Panc1 (cell line): ENCODE measurements at regions not wholly inside any gene's neighbourhood (a gene's known extent, or its start where the extent isn't known, plus 50 kb on each side); places are given as distances from the start of the nearest gene placed in this dataset.

Source experiments
- ATAC-seq: fragments of 200-7000 bp; cut with Tn5 transposase; 2 replicates; pipeline ENCODE4 v1.9.1; 2020; ENCODE audit warnings: mild to moderate bottlenecking, moderate library complexity
- BruUV-seq: library from RNA; stranded (reverse); fragments of 400-500 nt; replicated peaks from 2 replicates; lab custom pipeline; 2021; lab: Mats Ljungman, UMichigan
- CTCF ChIA-PET: fragments of 300-600 bp; sonication (Branson Sonifier 250); formaldehyde crosslinking; loops from one replicate; lab custom pipeline; 2022; ENCODE audit warnings: antibody characterized with exemption; lab: Charles Lee
- POLR2A ChIA-PET: fragments of 300-600 bp; sonication (Branson Sonifier 250); formaldehyde crosslinking; loops from one replicate; lab custom pipeline; 2022; ENCODE audit warnings: antibody characterized with exemption; lab: Charles Lee
- DNase-seq: peaks from one replicate; pipeline ENCODE4 v3.0.0-alpha.2; 2010; ENCODE audit warnings: low read depth, low spot score
- H3K27ac ChIP-seq: 2 replicates; pipeline ENCODE4 v1.5.1; 2011; ENCODE audit warnings: mild to moderate bottlenecking, low read length, inconsistent platforms
- H3K27me3 ChIP-seq: fragments of 200-500 bp; sonication (Bioruptor generic); 2 replicates; pipeline ENCODE4 v1.6.0; 2014; ENCODE audit warnings: low read length, inconsistent platforms; ENCODE audit not compliant: control insufficient read depth, insufficient read depth
- H3K36me3 ChIP-seq: fragments of 200-500 bp; sonication (Bioruptor generic); 2 replicates; pipeline ENCODE4 v1.5.1; 2014; ENCODE audit warnings: inconsistent platforms, mild to moderate bottlenecking, low read length, moderate library complexity; ENCODE audit not compliant: control insufficient read depth, insufficient read depth
- H3K4me1 ChIP-seq: 2 replicates; pipeline ENCODE4 v1.5.1; 2011; ENCODE audit warnings: inconsistent platforms, mild to moderate bottlenecking, low read length, moderate library complexity; ENCODE audit not compliant: control insufficient read depth, insufficient read depth
- H3K4me3 ChIP-seq, 2 experiments: 2 replicates each; pipeline ENCODE4 v1.5.1; 2011 to 2012; ENCODE audit warnings: low read depth in 2 of 2, low read length in 2 of 2, mild to moderate bottlenecking in 2 of 2, inconsistent platforms in 1 of 2, moderate library complexity in 1 of 2
- H3K9me3 ChIP-seq: fragments of 200-500 bp; sonication (Bioruptor generic); 2 replicates; pipeline ENCODE4 v1.5.1; 2014; ENCODE audit warnings: low read depth, mild to moderate bottlenecking, inconsistent platforms, low read length, moderate library complexity; ENCODE audit not compliant: control insufficient read depth, insufficient read depth
- CTCF ChIP-seq: fragments of 450-650 bp; IDR thresholded peaks from 2 replicates; pipeline ENCODE4 v1.5.1; 2017; ENCODE audit warnings: mild to moderate bottlenecking
- POLR2AphosphoS5 ChIP-seq: IDR thresholded peaks from 2 replicates; pipeline ENCODE4 v1.6.1; 2012; ENCODE audit warnings: mild to moderate bottlenecking, low read depth, low read length, moderate library complexity
- REST ChIP-seq, 2 experiments: IDR thresholded peaks; 2 replicates each; pipeline ENCODE4 v1.6.1; 2011 to 2012; ENCODE audit warnings: low read depth in 2 of 2, control low read depth in 1 of 2, low read length in 1 of 2, mild to moderate bottlenecking in 1 of 2, moderate library complexity in 1 of 2; ENCODE audit not compliant: insufficient read depth in 1 of 2
- SIN3A ChIP-seq: IDR thresholded peaks from 2 replicates; pipeline ENCODE4 v1.6.1; 2012; ENCODE audit warnings: low read depth, mild to moderate bottlenecking, low read length, moderate library complexity, borderline replicate concordance; ENCODE audit not compliant: insufficient read depth
- TCF7L2 ChIP-seq: IDR thresholded peaks from 2 replicates; pipeline ENCODE4 v1.6.1; 2011; ENCODE audit warnings: mild to moderate bottlenecking, low read depth, low read length, inconsistent platforms
- in situ Hi-C: cut with HindIII; loops from 2 replicates; pipeline ENCODE4 v1.10.0; 2016; ENCODE audit warnings: low sequenced_read_pairs, low pct_unique_long_range_greater_than_20kb
- intact Hi-C: fragments of 100-400 bp; cut with micrococcal nuclease; formaldehyde crosslinking; loops from one replicate; pipeline ENCODE4 v1.10.0; 2022; ENCODE audit not compliant: unreplicated experiment

- Histone ChIP-seq H3K36me3 (no peaks in the 10 kb centered on the region), H3K4me3 (no peak overlapping the region), H3K4me1 (no peaks in the 10 kb centered on the region), H3K27me3 (no peaks in the 10 kb centered on the region), H3K9me3 (no peaks in the 10 kb centered on the region), H3K27ac (no peak overlapping the region)
- intact Hi-C loops (no loop called here), in situ Hi-C loops (no loop called here)
- ATAC-seq (no peak), DNase-seq (no peak)
- TF ChIP-seq REST (IDR thresholded peaks at IDR 0.05; ENCODE audit: insufficient read depth in 1 of 2, low read depth in 2 of 2, low read length in 1 of 2) (no peak), POLR2AphosphoS5 (no peak), CTCF (no peak), TCF7L2 (no peak), SIN3A (no peak)
- no TSS peak for BruUV-seq
- ChIA-PET CTCF (no interaction called here), POLR2A (no interaction called here)
These were observed 446.7 kb downstream of the HS3ST3B1 start for GRCh38 chr17:14747603-14747950.

GRCh38 chr17:14746822-14747602 lies 446.1 kb downstream of the HS3ST3B1 start:
- Histone ChIP-seq H3K4me1 (no peaks in the 10 kb centered on the region), H3K27me3 (no peaks in the 10 kb centered on the region), H3K27ac (no peak overlapping the region), H3K9me3 (no peaks in the 10 kb centered on the region), H3K36me3 (no peaks in the 10 kb centered on the region), H3K4me3 (no peak overlapping the region)
- in situ Hi-C loops (no loop called here), intact Hi-C loops (no loop called here)
- ATAC-seq = no peak
- BruUV-seq = no TSS peak
- TF ChIP-seq CTCF (no peak), TCF7L2 (no peak), POLR2AphosphoS5 (no peak), REST (IDR thresholded peaks at IDR 0.05; ENCODE audit: insufficient read depth in 1 of 2, low read depth in 2 of 2, low read length in 1 of 2) (no peak), SIN3A (no peak)
- ChIA-PET POLR2A (no interaction called here), CTCF (no interaction called here)
- no peak for DNase-seq
